ENCODE measurements at regions not wholly inside any gene's neighbourhood (a gene's known extent, or its start where the extent isn't known, plus 50 kb on each side); places are given as distances from the start of the nearest gene placed in this dataset.

DNA sequence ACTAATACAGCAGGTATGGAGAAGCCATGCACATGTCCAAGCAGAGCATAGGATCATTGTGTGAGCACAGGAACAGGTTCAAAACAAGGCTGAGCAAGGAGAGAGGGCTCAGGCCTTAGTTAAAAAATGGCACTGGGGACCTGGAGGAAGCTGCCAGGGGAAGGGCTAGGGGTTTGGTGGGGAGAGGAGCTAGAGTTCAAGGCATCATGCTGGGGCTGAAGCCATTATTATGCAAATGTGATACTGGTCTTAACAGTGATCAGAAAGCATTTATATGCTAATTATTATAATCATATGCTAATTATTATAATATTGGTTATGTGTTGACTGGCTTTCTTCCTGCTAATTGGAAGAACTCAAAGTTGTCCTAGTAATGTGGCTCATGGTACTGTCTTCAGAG lies 546.0 kb upstream of the CFAP20DC start:
- Histone ChIP-seq H3K27me3 (no peaks in the 10 kb centered on the region), H3K27ac (no peak overlapping the region), H3K4me1 (no peaks in the 10 kb centered on the region), H3K4me3 (no peak overlapping the region), H3K36me3 (no peaks in the 10 kb centered on the region), H3K9me3 (no peaks in the 10 kb centered on the region)
- DNase-seq (ENCODE audit: extremely low spot score in 2 of 2), result no peak
- TF ChIP-seq, protein P1, sequence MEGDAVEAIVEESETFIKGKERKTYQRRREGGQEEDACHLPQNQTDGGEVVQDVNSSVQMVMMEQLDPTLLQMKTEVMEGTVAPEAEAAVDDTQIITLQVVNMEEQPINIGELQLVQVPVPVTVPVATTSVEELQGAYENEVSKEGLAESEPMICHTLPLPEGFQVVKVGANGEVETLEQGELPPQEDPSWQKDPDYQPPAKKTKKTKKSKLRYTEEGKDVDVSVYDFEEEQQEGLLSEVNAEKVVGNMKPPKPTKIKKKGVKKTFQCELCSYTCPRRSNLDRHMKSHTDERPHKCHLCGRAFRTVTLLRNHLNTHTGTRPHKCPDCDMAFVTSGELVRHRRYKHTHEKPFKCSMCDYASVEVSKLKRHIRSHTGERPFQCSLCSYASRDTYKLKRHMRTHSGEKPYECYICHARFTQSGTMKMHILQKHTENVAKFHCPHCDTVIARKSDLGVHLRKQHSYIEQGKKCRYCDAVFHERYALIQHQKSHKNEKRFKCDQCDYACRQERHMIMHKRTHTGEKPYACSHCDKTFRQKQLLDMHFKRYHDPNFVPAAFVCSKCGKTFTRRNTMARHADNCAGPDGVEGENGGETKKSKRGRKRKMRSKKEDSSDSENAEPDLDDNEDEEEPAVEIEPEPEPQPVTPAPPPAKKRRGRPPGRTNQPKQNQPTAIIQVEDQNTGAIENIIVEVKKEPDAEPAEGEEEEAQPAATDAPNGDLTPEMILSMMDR (IDR thresholded peaks at IDR 0.05), result no peak
- TF ChIP-seq POLR2A (IDR thresholded peaks at IDR 0.05) (no peak), POLR2AphosphoS5 (IDR thresholded peaks at IDR 0.05; ENCODE audit: insufficient read depth in 1 of 2, low read depth in 1 of 2) (no peak)
- intact Hi-C loops (cut with DNase I), result no loop called here

GRCh38 chr3:59593380-59593779 lies 543.6 kb upstream of the CFAP20DC start:
- Histone ChIP-seq H3K27ac (no peak overlapping the region), H3K4me1 (no peaks in the 10 kb centered on the region), H3K4me3 (no peak overlapping the region), H3K36me3 (no peaks in the 10 kb centered on the region), H3K9me3 (no peaks in the 10 kb centered on the region), H3K27me3 (no peaks in the 10 kb centered on the region)
- TF ChIP-seq POLR2AphosphoS5 (IDR thresholded peaks at IDR 0.05; ENCODE audit: insufficient read depth in 1 of 2, low read depth in 1 of 2), result no peak
- TF ChIP-seq, protein P1 (IDR thresholded peaks at IDR 0.05), result no peak
- no peak for TF ChIP-seq POLR2A (IDR thresholded peaks at IDR 0.05)
- no peak for DNase-seq (ENCODE audit: extremely low spot score in 2 of 2)
- intact Hi-C loops (cut with DNase I), result no loop called here

DNA sequence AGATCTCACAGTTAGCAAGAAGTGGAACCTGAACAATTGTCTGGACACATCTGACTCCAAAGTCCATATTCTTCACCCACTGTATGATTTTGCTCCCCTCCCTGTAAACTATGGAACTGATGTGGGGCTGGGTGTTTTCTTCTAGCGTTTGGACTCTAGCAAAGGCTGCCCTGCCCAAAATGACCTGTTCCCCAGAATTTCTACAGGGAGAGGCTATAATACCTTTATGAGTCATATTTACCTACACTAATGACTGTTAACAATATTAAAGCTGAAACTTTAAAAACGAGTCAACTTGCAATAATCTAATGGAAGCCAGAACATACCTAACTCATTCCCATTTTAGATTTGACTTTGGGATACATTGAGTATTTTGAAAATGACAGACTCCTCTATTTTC lies 531.2 kb upstream of the CFAP20DC start:
- DNase-seq (ENCODE audit: extremely low spot score in 2 of 2), result no peak
- no peaks in the 10 kb centered on the region for H3K4me1 ChIP-seq
- H3K27me3 ChIP-seq, result no peaks in the 10 kb centered on the region
- no peak overlapping the region for H3K4me3 ChIP-seq
- TF ChIP-seq, protein P1 (IDR thresholded peaks at IDR 0.05), result no peak
- TF ChIP-seq POLR2A (IDR thresholded peaks at IDR 0.05) (no peak), POLR2AphosphoS5 (IDR thresholded peaks at IDR 0.05; ENCODE audit: insufficient read depth in 1 of 2, low read depth in 1 of 2) (no peak)
- H3K27ac ChIP-seq, result no peak overlapping the region
- intact Hi-C loops (cut with DNase I), result no loop called here
- no peaks in the 10 kb centered on the region for H3K36me3 ChIP-seq
- no peaks in the 10 kb centered on the region for H3K9me3 ChIP-seq

DNA sequence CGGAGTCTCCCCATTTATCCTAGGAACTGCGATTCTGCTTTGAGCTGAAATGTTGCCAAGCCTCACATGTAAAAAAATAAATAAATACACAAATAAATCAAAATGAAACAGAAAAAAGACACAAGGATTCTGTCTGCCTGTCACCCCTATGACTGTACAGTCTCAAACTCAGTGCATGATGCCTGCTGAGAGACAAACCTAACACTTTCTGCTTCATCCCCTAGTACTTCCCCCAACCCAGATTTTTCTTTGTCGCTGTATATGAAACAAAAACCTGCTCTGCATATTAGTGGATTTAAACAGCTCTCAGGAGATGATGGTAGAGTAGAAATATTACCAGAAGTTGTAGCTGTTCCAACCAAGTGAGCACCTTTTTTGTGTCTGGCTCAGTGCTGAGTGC lies 530.7 kb upstream of the CFAP20DC start:
- intact Hi-C loops (cut with DNase I), result no loop called here
- H3K9me3 ChIP-seq, result no peaks in the 10 kb centered on the region
- DNase-seq (ENCODE audit: extremely low spot score in 2 of 2), result no peak
- H3K27ac ChIP-seq, result no peak overlapping the region
- no peaks in the 10 kb centered on the region for H3K36me3 ChIP-seq
- no peaks in the 10 kb centered on the region for H3K27me3 ChIP-seq
- no peaks in the 10 kb centered on the region for H3K4me1 ChIP-seq
- TF ChIP-seq POLR2AphosphoS5 (IDR thresholded peaks at IDR 0.05; ENCODE audit: insufficient read depth in 1 of 2, low read depth in 1 of 2) (no peak), POLR2A (IDR thresholded peaks at IDR 0.05) (no peak)
- TF ChIP-seq, protein P1 (IDR thresholded peaks at IDR 0.05), result no peak
- no peak overlapping the region for H3K4me3 ChIP-seq

DNA sequence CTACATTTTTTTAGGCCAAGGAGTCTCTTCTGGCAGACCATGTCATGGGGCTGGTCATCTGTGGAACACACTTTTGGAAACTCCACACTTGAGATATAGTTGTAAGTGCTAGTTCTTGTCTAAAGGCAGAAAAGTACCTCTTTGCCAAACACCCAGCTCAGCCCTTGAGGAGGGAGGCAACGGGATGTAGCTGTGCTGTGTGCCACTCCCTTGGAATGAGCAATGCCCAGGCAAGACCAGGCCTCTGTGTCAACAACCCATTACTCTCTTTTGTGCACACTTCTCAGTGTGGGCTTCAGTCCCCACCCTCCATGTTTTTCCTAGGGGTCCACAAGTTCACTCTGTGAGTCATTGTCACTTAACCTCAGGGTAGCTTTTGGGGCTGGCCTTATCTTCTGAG lies 528.3 kb upstream of the CFAP20DC start:
- Histone ChIP-seq H3K9me3 (no peaks in the 10 kb centered on the region), H3K4me3 (no peak overlapping the region), H3K27me3 (no peaks in the 10 kb centered on the region), H3K27ac (no peak overlapping the region), H3K36me3 (no peaks in the 10 kb centered on the region), H3K4me1 (peaks cover 4% of the 10 kb centered on the region)
- intact Hi-C loops (cut with DNase I), result loop anchor here (5.0 kb wide), 1 partner anchor 279 kb away; no protein-coding TSS in a partner anchor
- DNase-seq (ENCODE audit: extremely low spot score in 2 of 2), result no peak
- TF ChIP-seq, protein P1 (IDR thresholded peaks at IDR 0.05), result no peak
- TF ChIP-seq POLR2AphosphoS5 (IDR thresholded peaks at IDR 0.05; ENCODE audit: insufficient read depth in 1 of 2, low read depth in 1 of 2), result no peak
- TF ChIP-seq POLR2A (IDR thresholded peaks at IDR 0.05), result no peak

All from vagina (tissue), 2 donors.